Endodermal cell (in vitro differentiated cells): ENCODE measurements at regions not wholly inside any gene's neighbourhood (a gene's known extent, or its start where the extent isn't known, plus 50 kb on each side); places are given as distances from the start of the nearest gene placed in this dataset.

Experiments used
- DNase-seq: peaks from one replicate; pipeline ENCODE4 v3.0.0-alpha.2; 2017
- H3K27ac ChIP-seq: 2 replicates; pipeline ENCODE4 v1.5.1; 2013; ENCODE audit warnings: mild to moderate bottlenecking, low read depth, low read length, moderate library complexity
- H3K27me3 ChIP-seq: 2 replicates; pipeline ENCODE4 v1.6.1; 2013; ENCODE audit warnings: mild to moderate bottlenecking, low read length, moderate library complexity; ENCODE audit not compliant: insufficient read depth, control insufficient read depth, poor library complexity, severe bottlenecking
- H3K36me3 ChIP-seq: 2 replicates; pipeline ENCODE4 v1.7.0; 2013; ENCODE audit warnings: mild to moderate bottlenecking, low read length, moderate library complexity; ENCODE audit not compliant: control insufficient read depth, insufficient read depth
- H3K4me1 ChIP-seq: one replicate; pipeline ENCODE4 v1.7.0; 2013; ENCODE audit warnings: low read length; ENCODE audit not compliant: control insufficient read depth, insufficient read depth
- H3K4me3 ChIP-seq: 2 replicates; pipeline ENCODE4 v1.5.1; 2013; ENCODE audit warnings: mild to moderate bottlenecking, low read length, moderate library complexity
- H3K9ac ChIP-seq: 2 replicates; pipeline ENCODE4 v1.6.1; 2013; ENCODE audit warnings: mild to moderate bottlenecking, low read length, moderate library complexity; ENCODE audit not compliant: poor library complexity, severe bottlenecking; ENCODE audit errors: extremely low read depth
- H3K9me3 ChIP-seq: 2 replicates; pipeline ENCODE4 v1.6.1; 2013; ENCODE audit warnings: mild to moderate bottlenecking, low read length, moderate library complexity; ENCODE audit not compliant: control insufficient read depth
- H3K27ac Mint-ChIP-seq: 2 replicates; pipeline ENCODE4 v1.8.0; 2020; ENCODE audit warnings: mixed read lengths
- H3K27me3 Mint-ChIP-seq: 2 replicates; pipeline ENCODE4 v1.8.0; 2021; ENCODE audit warnings: mild to moderate bottlenecking, mixed read lengths; ENCODE audit not compliant: insufficient read depth
- H3K36me3 Mint-ChIP-seq: 2 replicates; pipeline ENCODE4 v1.8.0; 2020; ENCODE audit warnings: low read depth, mixed read lengths
- H3K4me1 Mint-ChIP-seq: 2 replicates; pipeline ENCODE4 v1.8.0; 2020; ENCODE audit warnings: mixed read lengths
- H3K4me3 Mint-ChIP-seq: 2 replicates; pipeline ENCODE4 v1.8.0; 2020; ENCODE audit warnings: mild to moderate bottlenecking, moderate library complexity, mixed read lengths
- H3K9me3 Mint-ChIP-seq: 2 replicates; pipeline ENCODE4 v1.8.0; 2020; ENCODE audit warnings: mild to moderate bottlenecking, mixed read lengths
- CTCF ChIP-seq: fragments of 200-600 bp; sonication (generic); conservative IDR thresholded peaks from 2 replicates; pipeline ENCODE4 v1.5.0; 2021; ENCODE audit warnings: antibody characterized with exemption, mild to moderate bottlenecking
- WGBS, 2 experiments: methylation state at CpG; one replicate each; pipeline versions ENCODE4 v1.1.5 to v1.1.7; 2013; ENCODE audit warnings: missing lambda C conversion rate in 2 of 2, mixed read lengths in 1 of 2; ENCODE audit not compliant: insufficient coverage in 1 of 2, insufficient read length in 1 of 2; 5-methylcytosine and 5-hydroxymethylcytosine counted together

DNA sequence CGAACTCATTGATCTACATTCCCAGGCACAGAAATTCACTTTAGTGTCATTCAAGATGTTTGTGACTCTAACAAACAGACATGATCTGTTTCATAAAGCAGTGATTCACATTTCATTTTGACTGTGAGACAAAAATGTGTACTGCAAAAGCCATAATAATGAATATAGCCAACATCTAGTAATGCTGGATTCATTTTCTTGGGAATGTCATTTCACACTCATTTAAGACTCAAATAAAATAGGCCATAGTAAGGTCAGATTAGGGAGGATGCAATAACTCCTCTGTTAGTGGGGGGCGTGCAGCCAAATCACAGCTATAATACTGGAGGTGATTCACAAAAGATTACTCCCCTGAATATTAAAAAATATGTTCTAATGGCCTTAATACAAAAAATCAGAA is 566.6 kb upstream of the ZWINT start:
- Histone ChIP-seq H3K9ac (no peak overlapping the region), H3K9me3 (peaks cover 22% of the 10 kb centered on the region), H3K4me3 (no peak overlapping the region), H3K27me3 (no peaks in the 10 kb centered on the region), H3K4me1 (no peaks in the 10 kb centered on the region), H3K36me3 (no peaks in the 10 kb centered on the region), H3K27ac (no peak overlapping the region)
- TF ChIP-seq CTCF, result no peak
- H3K27me3 Mint-ChIP-seq, result no peaks in the 10 kb centered on the region
- peaks cover 12% of the 10 kb centered on the region for H3K9me3 Mint-ChIP-seq
- no peak for DNase-seq
- no peaks in the 10 kb centered on the region for H3K36me3 Mint-ChIP-seq
- no peaks in the 10 kb centered on the region for H3K4me1 Mint-ChIP-seq
- no peak overlapping the region for H3K4me3 Mint-ChIP-seq
- H3K27ac Mint-ChIP-seq, result no peak overlapping the region
- WGBS, 2 experiments, result 94 to 100% methylated on average over 1 to 2 of the region's 2 CpGs

GRCh38 chr10:56920601-56921261 is 559.7 kb upstream of the ZWINT start:
- no peak overlapping the region for H3K9ac ChIP-seq
- H3K27ac Mint-ChIP-seq, result no peak overlapping the region
- no peak overlapping the region for H3K4me3 Mint-ChIP-seq
- H3K4me1 ChIP-seq, result no peaks in the 10 kb centered on the region
- no peaks in the 10 kb centered on the region for H3K4me1 Mint-ChIP-seq
- H3K36me3 Mint-ChIP-seq, result no peaks in the 10 kb centered on the region
- H3K36me3 ChIP-seq, result no peaks in the 10 kb centered on the region
- no peak for DNase-seq
- no peak overlapping the region for H3K27ac ChIP-seq
- no peak overlapping the region for H3K4me3 ChIP-seq
- H3K27me3 Mint-ChIP-seq, result no peaks in the 10 kb centered on the region
- no peak for TF ChIP-seq CTCF
- H3K27me3 ChIP-seq, result no peaks in the 10 kb centered on the region
- H3K9me3 ChIP-seq, result peaks cover 22% of the 10 kb centered on the region
- H3K9me3 Mint-ChIP-seq, result peaks cover 12% of the 10 kb centered on the region
- whole genome bisulfite sequencing, 2 experiments, result 91 to 92% methylated on average over 11 of the region's 11 CpGs

DNA sequence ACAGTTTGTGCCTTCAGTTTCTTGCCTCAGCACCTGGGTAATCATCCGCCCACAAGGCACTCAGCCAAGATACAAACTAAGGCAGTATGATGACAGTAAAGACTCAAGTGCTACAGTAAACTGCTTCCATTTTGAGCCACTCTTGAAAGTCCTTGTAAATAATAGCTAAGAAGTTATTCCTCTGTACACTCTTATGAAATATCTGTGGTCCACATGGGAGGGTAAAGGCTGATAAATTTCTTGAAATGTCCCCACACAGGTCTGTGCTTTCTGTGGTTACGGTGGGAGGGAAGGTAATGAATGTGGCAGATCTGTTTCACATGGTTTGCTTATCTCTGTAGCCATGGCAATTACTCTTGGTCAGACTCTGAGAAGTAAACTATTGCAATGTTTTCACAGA is 551.0 kb upstream of the ZWINT start:
- no peak overlapping the region for H3K4me3 ChIP-seq
- Mint-ChIP-seq H3K36me3 (no peaks in the 10 kb centered on the region), H3K27me3 (no peaks in the 10 kb centered on the region), H3K4me3 (no peak overlapping the region), H3K27ac (no peak overlapping the region), H3K4me1 (no peaks in the 10 kb centered on the region), H3K9me3 (no peaks in the 10 kb centered on the region)
- no peaks in the 10 kb centered on the region for H3K36me3 ChIP-seq
- H3K9ac ChIP-seq, result no peak overlapping the region
- no peak for TF ChIP-seq CTCF
- DNase-seq, result no peak
- WGBS, 2 experiments, result 100% methylated on average over 2 of the region's 2 CpGs
- no peaks in the 10 kb centered on the region for H3K27me3 ChIP-seq
- H3K27ac ChIP-seq, result no peak overlapping the region
- no peaks in the 10 kb centered on the region for H3K4me1 ChIP-seq
- no peaks in the 10 kb centered on the region for H3K9me3 ChIP-seq
